ENCODE measurements at regions not wholly inside any gene's neighbourhood (a gene's known extent, or its start where the extent isn't known, plus 50 kb on each side); places are given as distances from the start of the nearest gene placed in this dataset.

- Histone ChIP-seq H3K9me3 (replicated peaks; ENCODE audit: insufficient read depth, low read length) (no peaks in the 10 kb centered on the region), H3K79me2 (ENCODE audit: low read length) (no peaks in the 10 kb centered on the region), H3K27ac (ENCODE audit: low read length) (no peak overlapping the region), H3K27me3 (replicated peaks; ENCODE audit: insufficient read depth, low read length) (no peaks in the 10 kb centered on the region), H3K9me2 (replicated peaks; ENCODE audit: insufficient read depth, low read length) (no peaks in the 10 kb centered on the region), H3K9ac (ENCODE audit: low read length) (no peak overlapping the region), H3K4me2 (ENCODE audit: low read depth, low read length) (no peak overlapping the region), H3K4me3 (ENCODE audit: low read length) (no peak overlapping the region), H4K20me1 (ENCODE audit: insufficient read depth, low read length) (no peaks in the 10 kb centered on the region), H3K36me3 (replicated peaks; ENCODE audit: insufficient read depth, low read length) (no peaks in the 10 kb centered on the region), H3F3A (ENCODE audit: insufficient read depth, low read length) (no peaks in the 10 kb centered on the region), H3K4me1 (ENCODE audit: low read length) (no peaks in the 10 kb centered on the region), H2AFZ (ENCODE audit: low read length) (no peak overlapping the region)
- DNase-seq = no peak
- TF ChIP-seq CTCF (IDR thresholded peaks at IDR 0.05; ENCODE audit: low read length) = no peak
- TF ChIP-seq EZH2 (optimal IDR thresholded peaks at IDR 0.05; ENCODE audit: low read depth, low read length) = no peak
- TF ChIP-seq EZH2phosphoT487 (IDR thresholded peaks at IDR 0.05; ENCODE audit: low read length) = no peak
Measured at GRCh38 chr5:74205767-74206578, 434.6 kb downstream of the ENC1 start.

GRCh38 chr5:74201334-74202081 lies 439.0 kb downstream of the ENC1 start:
- no peaks in the 10 kb centered on the region for H3K36me3 ChIP-seq (replicated peaks; ENCODE audit: insufficient read depth, low read length)
- H3K9me3 ChIP-seq (replicated peaks; ENCODE audit: insufficient read depth, low read length) = no peaks in the 10 kb centered on the region
- no peak overlapping the region for H3K4me2 ChIP-seq (ENCODE audit: low read depth, low read length)
- no peaks in the 10 kb centered on the region for H3F3A ChIP-seq (ENCODE audit: insufficient read depth, low read length)
- H3K27ac ChIP-seq (ENCODE audit: low read length) = no peak overlapping the region
- no peaks in the 10 kb centered on the region for H3K27me3 ChIP-seq (replicated peaks; ENCODE audit: insufficient read depth, low read length)
- no peak overlapping the region for H3K9ac ChIP-seq (ENCODE audit: low read length)
- no peaks in the 10 kb centered on the region for H3K9me2 ChIP-seq (replicated peaks; ENCODE audit: insufficient read depth, low read length)
- TF ChIP-seq CTCF (IDR thresholded peaks at IDR 0.05; ENCODE audit: low read length) = no peak
- no peak for TF ChIP-seq EZH2phosphoT487 (IDR thresholded peaks at IDR 0.05; ENCODE audit: low read length)
- TF ChIP-seq EZH2 (optimal IDR thresholded peaks at IDR 0.05; ENCODE audit: low read depth, low read length) = no peak
- no peak for DNase-seq
- no peak overlapping the region for H2AFZ ChIP-seq (ENCODE audit: low read length)
- H4K20me1 ChIP-seq (ENCODE audit: insufficient read depth, low read length) = no peaks in the 10 kb centered on the region
- no peaks in the 10 kb centered on the region for H3K79me2 ChIP-seq (ENCODE audit: low read length)
- H3K4me3 ChIP-seq (ENCODE audit: low read length) = no peak overlapping the region
- H3K4me1 ChIP-seq (ENCODE audit: low read length) = no peaks in the 10 kb centered on the region

GRCh38 chr5:74200560-74200959 lies 440.0 kb downstream of the ENC1 start:
- no peak overlapping the region for H2AFZ ChIP-seq (ENCODE audit: low read length)
- no peaks in the 10 kb centered on the region for H4K20me1 ChIP-seq (ENCODE audit: insufficient read depth, low read length)
- no peak for TF ChIP-seq EZH2 (optimal IDR thresholded peaks at IDR 0.05; ENCODE audit: low read depth, low read length)
- TF ChIP-seq EZH2phosphoT487 (IDR thresholded peaks at IDR 0.05; ENCODE audit: low read length) = no peak
- TF ChIP-seq CTCF (IDR thresholded peaks at IDR 0.05; ENCODE audit: low read length) = no peak
- H3K79me2 ChIP-seq (ENCODE audit: low read length) = no peaks in the 10 kb centered on the region
- H3K36me3 ChIP-seq (replicated peaks; ENCODE audit: insufficient read depth, low read length) = no peaks in the 10 kb centered on the region
- no peaks in the 10 kb centered on the region for H3K9me3 ChIP-seq (replicated peaks; ENCODE audit: insufficient read depth, low read length)
- H3F3A ChIP-seq (ENCODE audit: insufficient read depth, low read length) = no peaks in the 10 kb centered on the region
- H3K4me2 ChIP-seq (ENCODE audit: low read depth, low read length) = no peak overlapping the region
- no peaks in the 10 kb centered on the region for H3K9me2 ChIP-seq (replicated peaks; ENCODE audit: insufficient read depth, low read length)
- no peaks in the 10 kb centered on the region for H3K27me3 ChIP-seq (replicated peaks; ENCODE audit: insufficient read depth, low read length)
- no peaks in the 10 kb centered on the region for H3K4me1 ChIP-seq (ENCODE audit: low read length)
- H3K4me3 ChIP-seq (ENCODE audit: low read length) = no peak overlapping the region
- H3K9ac ChIP-seq (ENCODE audit: low read length) = no peak overlapping the region
- no peak overlapping the region for H3K27ac ChIP-seq (ENCODE audit: low read length)
- DNase-seq = no peak
